ENCODE measurements at regions not wholly inside any gene's neighbourhood (a gene's known extent, or its start where the extent isn't known, plus 50 kb on each side); places are given as distances from the start of the nearest gene placed in this dataset.
A peak's percentile ranks its signal among the peaks of the same experiment; 100 is the strongest.
"Not testable (repeated sequence)": the region's sequence is repeated elsewhere in the genome, so short reads cannot be mapped to it uniquely, and the experiment has no call there.

DNA sequence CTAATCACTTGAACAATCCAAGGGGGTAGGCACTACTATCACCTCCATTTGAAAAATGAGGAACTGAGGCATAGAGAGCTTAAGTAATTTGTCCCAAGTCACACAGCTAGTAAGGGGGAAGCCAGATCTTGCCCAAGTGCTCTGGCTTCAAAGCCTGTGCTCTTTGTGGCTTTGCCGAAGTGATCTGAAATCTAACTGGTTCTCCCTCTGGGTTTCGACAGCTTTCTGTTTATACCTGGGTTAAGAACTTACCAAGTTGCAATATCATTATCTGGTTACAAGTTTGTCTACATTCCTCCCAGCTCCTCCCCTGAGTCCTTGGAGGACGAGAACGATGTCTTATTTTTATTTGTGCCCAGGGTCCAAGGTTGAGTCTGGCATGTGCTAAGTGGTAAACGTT, 125.3 kb upstream of the RAI2 start:
- H3K36me3 ChIP-seq (replicated peaks; ENCODE audit: control insufficient read depth, insufficient read depth, low read length) = no peaks in the 10 kb centered on the region
- H3K27me3 ChIP-seq (ENCODE audit: control insufficient read depth, insufficient read depth, low read length) = no peaks in the 10 kb centered on the region
- no peak for DNase-seq
- no peak overlapping the region for H3K4me3 ChIP-seq (ENCODE audit: insufficient read depth, low read depth, low read length)

- Histone ChIP-seq H3K4me3 (ENCODE audit: insufficient read depth, low read depth, low read length) (no peak overlapping the region), H3K27me3 (ENCODE audit: control insufficient read depth, insufficient read depth, low read length) (no peaks in the 10 kb centered on the region), H3K36me3 (replicated peaks; ENCODE audit: control insufficient read depth, insufficient read depth, low read length) (no peaks in the 10 kb centered on the region)
- no peak for DNase-seq
Observed at GRCh38 chrX:17984415-17984814, 123.3 kb upstream of the RAI2 start.

DNA sequence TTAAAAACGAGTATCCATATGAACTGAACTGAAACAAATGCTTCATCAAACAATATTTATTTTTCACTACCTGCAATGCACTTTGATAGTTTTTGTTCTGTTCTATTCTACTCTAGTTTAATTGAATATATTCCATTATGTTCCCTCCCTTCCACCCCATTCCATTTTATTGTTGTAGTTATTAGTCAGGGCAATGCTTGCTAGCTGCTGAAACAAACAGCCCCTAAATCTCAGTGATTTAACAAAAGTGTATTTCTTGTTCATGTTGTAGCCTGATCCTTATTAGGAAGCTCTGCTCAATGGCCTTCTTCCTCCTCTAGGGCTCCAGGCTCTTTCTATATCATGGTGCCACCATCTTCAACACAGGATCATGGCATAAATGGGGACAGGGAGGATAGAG, 122.3 kb upstream of the RAI2 start:
- DNase-seq = no peak
- H3K27me3 ChIP-seq (ENCODE audit: control insufficient read depth, insufficient read depth, low read length) = no peaks in the 10 kb centered on the region
- no peak overlapping the region for H3K4me3 ChIP-seq (ENCODE audit: insufficient read depth, low read depth, low read length)
- no peaks in the 10 kb centered on the region for H3K36me3 ChIP-seq (replicated peaks; ENCODE audit: control insufficient read depth, insufficient read depth, low read length)

GRCh38 chrX:17977696-17978095, 116.6 kb upstream of the RAI2 start:
- H3K36me3 ChIP-seq (replicated peaks; ENCODE audit: control insufficient read depth, insufficient read depth, low read length) = no peaks in the 10 kb centered on the region
- H3K4me3 ChIP-seq (ENCODE audit: insufficient read depth, low read depth, low read length) = no peak overlapping the region
- H3K27me3 ChIP-seq (ENCODE audit: control insufficient read depth, insufficient read depth, low read length) = no peaks in the 10 kb centered on the region
- no peak for DNase-seq

DNA sequence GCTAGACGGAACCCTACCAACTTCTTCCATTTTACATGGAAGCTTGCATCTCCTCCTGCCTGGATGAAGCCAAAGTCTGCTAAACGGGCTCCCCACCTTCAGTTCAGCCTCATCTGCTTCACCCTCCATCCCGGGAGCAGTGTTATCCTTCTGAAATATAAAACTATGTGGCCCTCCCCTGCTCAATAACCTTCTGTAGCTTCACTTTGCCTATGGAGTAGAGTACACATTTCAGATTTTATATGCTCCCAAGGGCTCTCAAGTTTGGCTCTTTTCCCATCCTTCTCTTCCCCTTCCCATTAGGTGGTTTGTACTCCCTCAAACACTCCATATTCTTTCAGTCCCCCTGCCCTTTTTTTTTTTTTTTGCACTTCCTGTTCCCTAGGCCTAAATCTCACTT, 115.9 kb upstream of the RAI2 start:
- Histone ChIP-seq H3K36me3 (replicated peaks; ENCODE audit: control insufficient read depth, insufficient read depth, low read length) (no peaks in the 10 kb centered on the region), H3K27me3 (ENCODE audit: control insufficient read depth, insufficient read depth, low read length) (no peaks in the 10 kb centered on the region), H3K4me3 (ENCODE audit: insufficient read depth, low read depth, low read length) (no peak overlapping the region)
- DNase-seq = no peak

DNA sequence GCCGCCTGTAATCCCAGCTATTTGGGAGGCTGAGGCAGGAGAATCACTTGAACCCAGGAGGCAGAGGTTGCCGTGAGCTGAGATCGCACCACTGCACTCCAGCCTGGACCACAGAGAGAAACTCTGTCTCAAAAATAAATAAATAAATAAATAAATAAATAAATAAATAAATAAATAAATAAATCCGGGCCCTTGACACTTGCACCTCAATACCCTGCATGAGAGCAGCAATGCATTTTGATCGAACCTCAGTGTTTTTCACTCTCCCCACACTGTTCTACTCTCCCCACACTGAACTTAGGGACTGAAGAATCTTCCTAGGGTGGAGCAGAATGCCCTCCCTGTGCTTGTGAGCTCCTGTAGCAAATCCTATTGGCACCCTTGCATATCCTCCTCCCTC, 114.3 kb upstream of the RAI2 start:
- H3K36me3 ChIP-seq (replicated peaks; ENCODE audit: control insufficient read depth, insufficient read depth, low read length); DNase-seq; H3K4me3 ChIP-seq (ENCODE audit: insufficient read depth, low read depth, low read length); H3K27me3 ChIP-seq (ENCODE audit: control insufficient read depth, insufficient read depth, low read length): not testable (repeated sequence)

GRCh38 chrX:17968367-17968766, 107.3 kb upstream of the RAI2 start:
- H3K27me3 ChIP-seq (ENCODE audit: control insufficient read depth, insufficient read depth, low read length) = no peaks in the 10 kb centered on the region
- no peak overlapping the region for H3K4me3 ChIP-seq (ENCODE audit: insufficient read depth, low read depth, low read length)
- H3K36me3 ChIP-seq (replicated peaks; ENCODE audit: control insufficient read depth, insufficient read depth, low read length) = no peaks in the 10 kb centered on the region
- no peak for DNase-seq

DNA sequence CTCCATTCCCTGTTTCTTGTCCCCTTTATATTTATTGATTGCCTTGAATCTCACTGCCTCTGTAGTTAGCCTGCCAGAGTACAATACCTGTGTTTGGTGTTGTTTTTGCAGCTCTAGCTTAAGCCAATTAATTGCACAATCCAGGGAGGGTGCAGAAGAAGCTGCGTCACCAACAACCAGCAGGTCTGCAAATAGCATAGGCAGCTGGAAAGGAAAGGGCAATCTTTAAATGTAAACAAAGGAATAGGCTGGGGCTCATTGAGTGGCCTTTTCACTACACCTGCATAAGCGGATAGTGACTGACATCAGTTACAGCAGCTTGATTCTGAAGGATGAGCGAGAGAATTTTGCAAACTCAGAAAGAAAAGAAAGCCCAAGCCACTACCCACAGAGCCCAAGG, 106.8 kb upstream of the RAI2 start:
- DNase-seq = no peak
- no peak overlapping the region for H3K4me3 ChIP-seq (ENCODE audit: insufficient read depth, low read depth, low read length)
- H3K36me3 ChIP-seq (replicated peaks; ENCODE audit: control insufficient read depth, insufficient read depth, low read length) = no peaks in the 10 kb centered on the region
- no peaks in the 10 kb centered on the region for H3K27me3 ChIP-seq (ENCODE audit: control insufficient read depth, insufficient read depth, low read length)

DNA sequence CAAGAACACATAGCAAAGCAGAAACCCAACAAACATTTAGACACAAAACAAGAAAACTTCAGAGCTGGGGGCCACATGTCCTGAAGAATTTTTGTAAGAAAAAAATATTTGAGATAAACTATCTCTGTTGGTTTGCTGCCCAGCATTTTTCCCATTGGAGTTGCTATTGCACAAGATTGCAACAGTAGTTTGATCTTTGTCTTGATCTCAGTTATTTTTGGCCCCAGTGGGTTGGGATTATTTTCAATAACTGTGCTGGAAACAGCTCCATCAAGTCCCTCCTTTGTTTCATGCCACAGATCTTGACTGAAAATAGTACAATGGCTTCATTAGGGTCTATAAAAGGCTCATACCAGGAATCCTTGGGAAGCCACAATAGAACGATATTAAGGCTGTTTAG, 103.8 kb upstream of the RAI2 start:
- Histone ChIP-seq H3K36me3 (replicated peaks; ENCODE audit: control insufficient read depth, insufficient read depth, low read length) (no peaks in the 10 kb centered on the region), H3K4me3 (ENCODE audit: insufficient read depth, low read depth, low read length) (no peak overlapping the region), H3K27me3 (ENCODE audit: control insufficient read depth, insufficient read depth, low read length) (no peaks in the 10 kb centered on the region)
- no peak for DNase-seq

DNA sequence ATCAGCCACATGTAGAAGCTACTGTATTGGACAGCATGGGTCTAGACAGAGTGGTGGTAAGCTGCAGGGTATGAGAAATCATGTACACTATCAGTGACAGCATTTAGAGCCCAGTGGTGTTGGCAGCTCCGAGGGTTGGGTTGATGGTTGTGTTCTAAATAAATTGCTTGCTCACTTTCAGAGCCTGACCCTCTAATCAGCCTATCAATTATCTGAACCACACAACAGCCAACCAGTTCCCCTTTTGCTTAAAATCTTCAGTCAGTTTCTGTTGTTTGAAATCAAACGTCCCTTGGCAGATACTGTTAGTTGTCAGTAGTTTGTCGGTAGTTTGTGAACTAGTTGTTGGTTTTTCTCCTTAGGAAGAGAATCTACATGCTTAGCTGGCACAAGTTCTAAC, 99.8 kb upstream of the RAI2 start:
- H3K27me3 ChIP-seq (ENCODE audit: control insufficient read depth, insufficient read depth, low read length) = no peaks in the 10 kb centered on the region; the same call in 1 of the 2 replicates
- no peak for DNase-seq
- no peaks in the 10 kb centered on the region for H3K36me3 ChIP-seq (replicated peaks; ENCODE audit: control insufficient read depth, insufficient read depth, low read length)
- H3K4me3 ChIP-seq (ENCODE audit: insufficient read depth, low read depth, low read length) = no peak overlapping the region

- Histone ChIP-seq H3K4me3 (ENCODE audit: insufficient read depth, low read depth, low read length) (no peak overlapping the region), H3K36me3 (replicated peaks; ENCODE audit: control insufficient read depth, insufficient read depth, low read length) (no peaks in the 10 kb centered on the region), H3K27me3 (ENCODE audit: control insufficient read depth, insufficient read depth, low read length) (no peaks in the 10 kb centered on the region)
- DNase-seq = peak; percentile 13
Observed at GRCh38 chrX:17944833-17945497, 83.9 kb upstream of the RAI2 start.

- H3K36me3 ChIP-seq (replicated peaks; ENCODE audit: control insufficient read depth, insufficient read depth, low read length); H3K27me3 ChIP-seq (ENCODE audit: control insufficient read depth, insufficient read depth, low read length); DNase-seq; H3K4me3 ChIP-seq (ENCODE audit: insufficient read depth, low read depth, low read length): not testable (repeated sequence)
Observed at GRCh38 chrX:17941171-17941570, 80.1 kb upstream of the RAI2 start.

- no peak for DNase-seq
- H3K36me3 ChIP-seq (replicated peaks; ENCODE audit: control insufficient read depth, insufficient read depth, low read length) = no peaks in the 10 kb centered on the region
Observed at GRCh38 chrX:17939724-17940123, 78.6 kb upstream of the RAI2 start.

DNA sequence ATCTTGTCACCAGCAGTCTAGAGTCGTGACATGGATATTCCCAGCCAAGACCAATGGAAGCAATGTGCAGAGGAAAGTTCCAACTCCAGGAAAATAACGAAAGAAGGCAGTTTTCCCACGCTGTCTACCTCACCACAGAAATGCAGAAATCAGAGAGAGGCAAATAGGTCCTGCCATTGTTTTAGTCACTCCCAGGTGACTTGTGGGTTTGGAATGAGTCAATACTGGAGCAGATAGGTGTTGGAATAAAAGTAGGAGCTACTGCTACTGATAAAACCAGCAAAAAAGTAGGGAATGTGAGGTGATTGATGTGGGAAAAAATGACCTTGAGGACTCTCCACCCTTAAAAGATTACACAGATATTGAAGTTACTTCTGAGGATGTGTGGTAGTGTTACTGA, 72.8 kb upstream of the RAI2 start:
- H3K27me3 ChIP-seq (ENCODE audit: control insufficient read depth, insufficient read depth, low read length) = no peaks in the 10 kb centered on the region

More at GRCh38 chrX:17939724-17940123, 78.6 kb upstream of the RAI2 start:
- Histone ChIP-seq H3K27me3 (ENCODE audit: control insufficient read depth, insufficient read depth, low read length) (no peaks in the 10 kb centered on the region), H3K4me3 (ENCODE audit: insufficient read depth, low read depth, low read length) (no peak overlapping the region)

DNA sequence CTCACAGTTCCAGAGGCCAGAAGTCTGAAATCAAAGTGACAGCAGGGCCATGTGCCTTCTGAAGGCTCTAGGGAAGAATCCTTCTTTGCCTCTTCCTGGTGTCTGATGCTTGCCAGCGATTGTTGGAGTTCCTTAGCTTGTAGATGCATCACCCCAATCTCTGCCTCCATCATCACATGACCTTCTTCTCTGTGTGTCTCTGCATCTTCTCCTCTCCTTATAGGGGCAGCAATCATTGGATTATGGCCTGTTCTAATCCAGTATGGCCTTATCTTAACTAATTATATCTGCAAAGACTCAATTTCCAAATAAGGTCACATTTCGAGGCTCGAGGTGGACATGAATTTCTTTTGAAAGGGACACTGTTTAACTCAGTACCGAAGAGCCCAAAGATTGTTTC, 71.7 kb upstream of the RAI2 start:
- no peaks in the 10 kb centered on the region for H3K27me3 ChIP-seq (ENCODE audit: control insufficient read depth, insufficient read depth, low read length)
- no peak for DNase-seq
- no peak overlapping the region for H3K4me3 ChIP-seq (ENCODE audit: insufficient read depth, low read depth, low read length)
- H3K36me3 ChIP-seq (replicated peaks; ENCODE audit: control insufficient read depth, insufficient read depth, low read length) = no peaks in the 10 kb centered on the region

More for the DNA sequence above, 72.8 kb upstream of the RAI2 start:
- DNase-seq = no peak
- no peak overlapping the region for H3K4me3 ChIP-seq (ENCODE audit: insufficient read depth, low read depth, low read length)
- H3K36me3 ChIP-seq (replicated peaks; ENCODE audit: control insufficient read depth, insufficient read depth, low read length) = no peaks in the 10 kb centered on the region

DNA sequence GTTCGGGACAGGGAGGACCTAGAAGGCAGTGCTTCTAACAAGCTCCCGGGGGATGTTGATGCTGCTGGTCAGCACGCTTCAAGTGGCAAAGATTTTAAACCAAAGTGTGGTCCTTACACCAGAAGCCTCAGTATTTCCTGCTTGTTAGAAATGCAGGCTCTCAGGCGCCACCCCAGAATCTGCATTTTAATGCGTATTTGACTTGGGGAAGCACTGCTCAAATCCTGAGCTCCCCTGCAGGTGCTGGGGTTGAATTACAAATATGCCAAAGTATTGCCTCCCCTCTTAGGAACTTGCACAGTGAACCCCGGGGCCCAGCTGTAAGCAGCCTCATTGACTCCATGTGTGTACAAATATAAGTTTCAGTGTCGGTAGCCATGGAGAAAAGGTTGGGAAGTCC, 70.8 kb upstream of the RAI2 start:
- Histone ChIP-seq H3K27me3 (ENCODE audit: control insufficient read depth, insufficient read depth, low read length) (no peaks in the 10 kb centered on the region), H3K36me3 (replicated peaks; ENCODE audit: control insufficient read depth, insufficient read depth, low read length) (no peaks in the 10 kb centered on the region), H3K4me3 (ENCODE audit: insufficient read depth, low read depth, low read length) (no peak overlapping the region)
- DNase-seq = no peak

All from H7 (cell line).